A673 (cell line): ENCODE measurements at regions not wholly inside any gene's neighbourhood (a gene's known extent, or its start where the extent isn't known, plus 50 kb on each side); places are given as distances from the start of the nearest gene placed in this dataset.

Experiments used
- BruUV-seq: library from RNA; stranded (reverse); fragments of 400-500 nt; replicated peaks from 2 replicates; lab custom pipeline; 2021; lab: Mats Ljungman, UMichigan
- CTCF ChIA-PET: fragments of 300-600 bp; sonication (Branson Sonifier 250); formaldehyde crosslinking; loops from one replicate; lab custom pipeline; 2022; ENCODE audit warnings: antibody characterized with exemption; lab: Charles Lee
- POLR2A ChIA-PET: fragments of 300-600 bp; sonication (Branson Sonifier 250); formaldehyde crosslinking; loops from one replicate; lab custom pipeline; 2022; ENCODE audit warnings: antibody characterized with exemption; ENCODE audit not compliant: low non-redundant PET; lab: Charles Lee
- DNase-seq: peaks from one replicate; pipeline ENCODE4 v3.0.0-alpha.2; 2015; ENCODE audit warnings: low spot score
- H3K27ac ChIP-seq: fragments of 200-600 bp; sonication (generic); 2 replicates; pipeline ENCODE4 v1.5.1; 2016; ENCODE audit warnings: mixed run types, low read depth, mild to moderate bottlenecking, mixed read lengths, antibody characterized with exemption, low read length; ENCODE audit not compliant: poor library complexity, severe bottlenecking
- H3K27me3 ChIP-seq: fragments of 200-600 bp; sonication (generic); replicated peaks from 2 replicates; pipeline ENCODE4 v1.6.1; 2017; ENCODE audit warnings: mixed run types, low read depth, mild to moderate bottlenecking, mixed read lengths, antibody characterized with exemption, low read length; ENCODE audit not compliant: insufficient read depth, poor library complexity
- H3K36me3 ChIP-seq: fragments of 200-600 bp; sonication (generic); 2 replicates; pipeline ENCODE4 v1.6.1; 2016; ENCODE audit warnings: mixed run types, mild to moderate bottlenecking, mixed read lengths, antibody characterized with exemption, low read length; ENCODE audit not compliant: insufficient read depth, poor library complexity, severe bottlenecking
- H3K4me1 ChIP-seq: fragments of 200-600 bp; sonication (generic); 2 replicates; pipeline ENCODE4 v1.6.1; 2017; ENCODE audit warnings: mixed run types, mild to moderate bottlenecking, mixed read lengths, antibody characterized with exemption, low read length; ENCODE audit not compliant: insufficient read depth, poor library complexity, severe bottlenecking
- H3K4me3 ChIP-seq: fragments of 200-600 bp; sonication (generic); 2 replicates; pipeline ENCODE4 v1.5.1; 2016; ENCODE audit warnings: low read depth, mixed run types, mild to moderate bottlenecking, mixed read lengths, low read length; ENCODE audit not compliant: poor library complexity, severe bottlenecking
- H3K9me3 ChIP-seq: fragments of 200-600 bp; sonication (generic); 2 replicates; pipeline ENCODE4 v1.6.1; 2016; ENCODE audit warnings: mixed run types, low read depth, mild to moderate bottlenecking, mixed read lengths, antibody characterized with exemption, low read length; ENCODE audit not compliant: poor library complexity, severe bottlenecking
- EZH2 ChIP-seq: fragments of 200-600 bp; sonication (generic); IDR thresholded peaks from 2 replicates; pipeline ENCODE4 v1.6.1; 2017; ENCODE audit warnings: borderline replicate concordance, low read depth, mild to moderate bottlenecking, mixed read lengths, antibody characterized with exemption, low read length; ENCODE audit not compliant: poor library complexity, severe bottlenecking
- intact Hi-C: fragments of 100-400 bp; cut with micrococcal nuclease; formaldehyde crosslinking; loops from one replicate; pipeline ENCODE4 v1.10.0; 2022; ENCODE audit not compliant: unreplicated experiment
- TF ChIP-seq, protein P1 (sequence below): fragments of 300-800, 200-600 bp; sonication (generic); conservative IDR thresholded peaks from 2 replicates; pipeline ENCODE4 v1.5.1; 2017; ENCODE audit warnings: low read depth, mild to moderate bottlenecking, antibody characterized with exemption, low read length, moderate library complexity, mixed read lengths

DNA sequence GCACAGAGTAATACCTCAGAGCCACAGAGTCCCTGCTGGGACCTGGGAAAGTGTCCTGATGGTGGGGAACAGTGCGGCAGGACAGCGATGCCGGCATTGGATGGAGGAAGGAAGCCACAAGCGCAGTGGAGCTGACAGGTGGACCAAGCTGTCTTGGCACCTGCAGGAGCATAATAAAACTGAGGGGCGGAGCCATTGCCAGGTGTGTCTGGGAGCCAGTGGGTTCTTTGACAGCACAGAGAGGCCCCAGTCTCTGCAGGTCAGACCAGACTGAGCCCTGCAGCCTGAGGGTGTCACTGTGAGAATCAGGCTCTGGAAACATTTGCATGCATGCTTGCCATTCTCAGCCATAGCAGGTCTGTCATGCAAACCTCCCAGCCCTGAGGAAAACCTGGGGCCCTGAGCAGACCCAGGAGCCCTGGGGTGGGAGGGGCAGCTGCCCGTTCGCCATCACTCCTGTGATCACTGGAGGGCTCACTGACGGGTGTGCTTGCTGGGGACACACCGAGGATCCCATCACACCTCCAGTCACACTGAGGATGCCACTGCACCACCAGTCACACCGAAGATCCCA is 210.5 kb upstream of the HDAC4 start:
- intact Hi-C loops = no loop called here
- ChIA-PET POLR2A (no interaction called here), CTCF (no interaction called here)
- DNase-seq = no peak
- H3K27me3 ChIP-seq = no peaks in the 10 kb centered on the region
- no peak overlapping the region for H3K4me3 ChIP-seq
- H3K4me1 ChIP-seq = no peaks in the 10 kb centered on the region
- no TSS peak for BruUV-seq
- no peaks in the 10 kb centered on the region for H3K36me3 ChIP-seq
- no peaks in the 10 kb centered on the region for H3K9me3 ChIP-seq
- H3K27ac ChIP-seq = no peak overlapping the region
- TF ChIP-seq, protein P1, sequence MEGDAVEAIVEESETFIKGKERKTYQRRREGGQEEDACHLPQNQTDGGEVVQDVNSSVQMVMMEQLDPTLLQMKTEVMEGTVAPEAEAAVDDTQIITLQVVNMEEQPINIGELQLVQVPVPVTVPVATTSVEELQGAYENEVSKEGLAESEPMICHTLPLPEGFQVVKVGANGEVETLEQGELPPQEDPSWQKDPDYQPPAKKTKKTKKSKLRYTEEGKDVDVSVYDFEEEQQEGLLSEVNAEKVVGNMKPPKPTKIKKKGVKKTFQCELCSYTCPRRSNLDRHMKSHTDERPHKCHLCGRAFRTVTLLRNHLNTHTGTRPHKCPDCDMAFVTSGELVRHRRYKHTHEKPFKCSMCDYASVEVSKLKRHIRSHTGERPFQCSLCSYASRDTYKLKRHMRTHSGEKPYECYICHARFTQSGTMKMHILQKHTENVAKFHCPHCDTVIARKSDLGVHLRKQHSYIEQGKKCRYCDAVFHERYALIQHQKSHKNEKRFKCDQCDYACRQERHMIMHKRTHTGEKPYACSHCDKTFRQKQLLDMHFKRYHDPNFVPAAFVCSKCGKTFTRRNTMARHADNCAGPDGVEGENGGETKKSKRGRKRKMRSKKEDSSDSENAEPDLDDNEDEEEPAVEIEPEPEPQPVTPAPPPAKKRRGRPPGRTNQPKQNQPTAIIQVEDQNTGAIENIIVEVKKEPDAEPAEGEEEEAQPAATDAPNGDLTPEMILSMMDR = no peak
- TF ChIP-seq EZH2 = no peak

DNA sequence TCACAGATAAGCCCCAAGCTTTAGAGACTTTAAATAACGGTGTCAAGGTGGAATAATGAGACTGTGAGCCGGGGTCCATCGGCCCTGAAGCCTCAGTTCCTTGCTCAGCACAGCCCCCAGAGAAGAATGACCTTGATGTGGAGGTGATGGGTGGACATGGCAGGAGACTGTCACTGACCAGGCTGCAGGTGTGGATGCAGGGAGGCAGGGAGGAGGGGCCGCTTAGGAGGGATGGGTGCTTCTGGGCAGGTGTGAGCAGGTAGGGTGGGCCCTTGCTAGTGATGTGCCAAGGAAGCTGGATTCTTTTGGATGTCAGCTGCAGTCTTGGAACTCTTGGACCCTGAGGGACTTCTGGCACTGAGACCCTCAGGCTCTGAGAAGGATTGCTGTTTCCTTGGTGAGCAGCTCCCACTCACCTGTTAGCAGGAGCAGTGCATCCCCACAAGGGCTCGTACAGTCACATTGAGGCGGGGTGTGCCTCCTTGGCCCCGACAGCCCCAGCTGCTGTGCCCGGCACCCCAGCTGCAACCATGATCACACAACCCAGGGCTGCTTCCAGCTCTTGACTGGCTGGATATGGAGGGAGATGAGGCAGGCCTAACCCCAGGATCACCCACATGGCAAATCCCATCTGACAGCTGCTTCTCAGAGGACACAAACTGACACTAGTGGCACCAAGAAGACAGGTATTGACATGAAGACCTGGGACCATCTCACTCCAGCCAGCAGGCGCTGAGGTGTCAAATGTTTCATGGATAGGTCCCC is 209.8 kb upstream of the HDAC4 start:
- Histone ChIP-seq H3K27ac (no peak overlapping the region), H3K27me3 (no peaks in the 10 kb centered on the region), H3K36me3 (no peaks in the 10 kb centered on the region), H3K4me3 (no peak overlapping the region), H3K4me1 (no peaks in the 10 kb centered on the region), H3K9me3 (no peaks in the 10 kb centered on the region)
- intact Hi-C loops = no loop called here
- TF ChIP-seq, protein P1 = no peak
- TF ChIP-seq EZH2 = no peak
- BruUV-seq = no TSS peak
- ChIA-PET CTCF (no interaction called here), POLR2A (no interaction called here)
- no peak for DNase-seq

DNA sequence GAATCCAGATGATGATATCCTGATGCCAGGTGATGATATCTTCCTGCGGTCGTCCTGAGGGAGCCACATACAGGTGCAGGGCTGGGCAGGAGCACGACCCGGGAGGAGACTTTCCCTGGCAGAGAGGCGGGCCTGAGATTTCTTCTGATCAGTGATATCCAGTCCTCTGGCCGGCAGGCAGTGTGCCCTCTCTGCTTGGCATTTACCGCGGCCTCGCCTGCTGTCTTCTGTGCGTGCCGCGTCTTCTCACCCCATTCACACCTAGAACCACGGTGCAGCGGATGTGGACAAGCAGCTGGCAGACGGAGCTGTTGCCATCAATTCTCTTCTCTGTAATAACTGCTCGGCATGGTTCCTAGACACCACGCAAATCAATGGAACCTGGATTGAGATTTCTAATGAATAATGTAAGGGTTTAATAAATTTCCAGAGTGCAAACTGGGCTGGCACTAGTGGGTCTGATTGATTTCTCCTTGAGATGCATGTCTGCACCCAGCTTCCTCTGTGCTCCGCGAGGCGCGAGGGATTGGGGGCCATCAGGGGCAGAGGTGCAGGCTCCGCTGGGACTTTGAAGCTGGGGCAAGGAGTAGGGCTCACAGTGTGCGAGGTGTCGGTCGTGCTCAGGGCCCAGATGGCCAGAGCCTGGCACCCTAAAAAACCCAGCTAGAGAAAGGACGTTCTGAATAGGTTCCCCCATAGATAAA is 208.9 kb upstream of the HDAC4 start:
- H3K9me3 ChIP-seq = no peaks in the 10 kb centered on the region
- ChIA-PET POLR2A (no interaction called here), CTCF (interaction anchor here (0.6 kb wide), 1 partner anchor 376 kb away, joined by 8 read pairs; no protein-coding TSS in a partner anchor)
- BruUV-seq = no TSS peak
- no peak overlapping the region for H3K4me3 ChIP-seq
- DNase-seq = no peak
- no peaks in the 10 kb centered on the region for H3K4me1 ChIP-seq
- intact Hi-C loops = no loop called here
- H3K27me3 ChIP-seq = no peaks in the 10 kb centered on the region
- H3K36me3 ChIP-seq = no peaks in the 10 kb centered on the region
- no peak overlapping the region for H3K27ac ChIP-seq
- TF ChIP-seq EZH2 = no peak
- TF ChIP-seq, protein P1 = no peak
